A673 (cell line): ENCODE measurements at regions not wholly inside any gene's neighbourhood (a gene's known extent, or its start where the extent isn't known, plus 50 kb on each side); places are given as distances from the start of the nearest gene placed in this dataset.

Experiments used
- BruUV-seq: library from RNA; stranded (reverse); fragments of 400-500 nt; replicated peaks from 2 replicates; lab custom pipeline; 2021; lab: Mats Ljungman, UMichigan
- CTCF ChIA-PET: fragments of 300-600 bp; sonication (Branson Sonifier 250); formaldehyde crosslinking; loops from one replicate; lab custom pipeline; 2022; ENCODE audit warnings: antibody characterized with exemption; lab: Charles Lee
- POLR2A ChIA-PET: fragments of 300-600 bp; sonication (Branson Sonifier 250); formaldehyde crosslinking; loops from one replicate; lab custom pipeline; 2022; ENCODE audit warnings: antibody characterized with exemption; ENCODE audit not compliant: low non-redundant PET; lab: Charles Lee
- DNase-seq: peaks from one replicate; pipeline ENCODE4 v3.0.0-alpha.2; 2015; ENCODE audit warnings: low spot score
- H3K27ac ChIP-seq: fragments of 200-600 bp; sonication (generic); 2 replicates; pipeline ENCODE4 v1.5.1; 2016; ENCODE audit warnings: mixed run types, low read depth, mild to moderate bottlenecking, mixed read lengths, antibody characterized with exemption, low read length; ENCODE audit not compliant: poor library complexity, severe bottlenecking
- H3K27me3 ChIP-seq: fragments of 200-600 bp; sonication (generic); replicated peaks from 2 replicates; pipeline ENCODE4 v1.6.1; 2017; ENCODE audit warnings: mixed run types, low read depth, mild to moderate bottlenecking, mixed read lengths, antibody characterized with exemption, low read length; ENCODE audit not compliant: insufficient read depth, poor library complexity
- H3K36me3 ChIP-seq: fragments of 200-600 bp; sonication (generic); 2 replicates; pipeline ENCODE4 v1.6.1; 2016; ENCODE audit warnings: mixed run types, mild to moderate bottlenecking, mixed read lengths, antibody characterized with exemption, low read length; ENCODE audit not compliant: insufficient read depth, poor library complexity, severe bottlenecking
- H3K4me1 ChIP-seq: fragments of 200-600 bp; sonication (generic); 2 replicates; pipeline ENCODE4 v1.6.1; 2017; ENCODE audit warnings: mixed run types, mild to moderate bottlenecking, mixed read lengths, antibody characterized with exemption, low read length; ENCODE audit not compliant: insufficient read depth, poor library complexity, severe bottlenecking
- H3K4me3 ChIP-seq: fragments of 200-600 bp; sonication (generic); 2 replicates; pipeline ENCODE4 v1.5.1; 2016; ENCODE audit warnings: low read depth, mixed run types, mild to moderate bottlenecking, mixed read lengths, low read length; ENCODE audit not compliant: poor library complexity, severe bottlenecking
- H3K9me3 ChIP-seq: fragments of 200-600 bp; sonication (generic); 2 replicates; pipeline ENCODE4 v1.6.1; 2016; ENCODE audit warnings: mixed run types, low read depth, mild to moderate bottlenecking, mixed read lengths, antibody characterized with exemption, low read length; ENCODE audit not compliant: poor library complexity, severe bottlenecking
- CTCF ChIP-seq: fragments of 300-800, 200-600 bp; sonication (generic); conservative IDR thresholded peaks from 2 replicates; pipeline ENCODE4 v1.5.1; 2017; ENCODE audit warnings: low read depth, mild to moderate bottlenecking, antibody characterized with exemption, low read length, moderate library complexity, mixed read lengths
- EZH2 ChIP-seq: fragments of 200-600 bp; sonication (generic); IDR thresholded peaks from 2 replicates; pipeline ENCODE4 v1.6.1; 2017; ENCODE audit warnings: borderline replicate concordance, low read depth, mild to moderate bottlenecking, mixed read lengths, antibody characterized with exemption, low read length; ENCODE audit not compliant: poor library complexity, severe bottlenecking
- intact Hi-C: fragments of 100-400 bp; cut with micrococcal nuclease; formaldehyde crosslinking; loops from one replicate; pipeline ENCODE4 v1.10.0; 2022; ENCODE audit not compliant: unreplicated experiment

GRCh38 chr1:213720032-213720431 is 267.7 kb upstream of the PROX1 start:
- H3K27me3 ChIP-seq, result no peaks in the 10 kb centered on the region
- H3K4me3 ChIP-seq, result no peak overlapping the region
- CTCF ChIA-PET, result no interaction called here
- H3K4me1 ChIP-seq, result no peaks in the 10 kb centered on the region
- POLR2A ChIA-PET, result no interaction called here
- intact Hi-C loops, result no loop called here
- H3K27ac ChIP-seq, result no peak overlapping the region
- DNase-seq, result no peak
- BruUV-seq, result no TSS peak
- no peak for TF ChIP-seq EZH2
- TF ChIP-seq CTCF, result no peak
- H3K9me3 ChIP-seq, result no peaks in the 10 kb centered on the region
- no peaks in the 10 kb centered on the region for H3K36me3 ChIP-seq

GRCh38 chr1:213723187-213723586 is 264.6 kb upstream of the PROX1 start:
- POLR2A ChIA-PET, result no interaction called here
- no TSS peak for BruUV-seq
- H3K27me3 ChIP-seq, result peaks cover 5% of the 10 kb centered on the region
- H3K9me3 ChIP-seq, result no peaks in the 10 kb centered on the region
- CTCF ChIA-PET, result no interaction called here
- no peak overlapping the region for H3K27ac ChIP-seq
- intact Hi-C loops, result no loop called here
- no peaks in the 10 kb centered on the region for H3K4me1 ChIP-seq
- DNase-seq, result no peak
- TF ChIP-seq CTCF (no peak), EZH2 (no peak)
- no peak overlapping the region for H3K4me3 ChIP-seq
- H3K36me3 ChIP-seq, result no peaks in the 10 kb centered on the region

GRCh38 chr1:213724640-213725536 is 262.9 kb upstream of the PROX1 start:
- POLR2A ChIA-PET, result no interaction called here
- Histone ChIP-seq H3K4me3 (no peak overlapping the region), H3K4me1 (no peaks in the 10 kb centered on the region), H3K27me3 (peaks cover 5% of the 10 kb centered on the region), H3K27ac (no peak overlapping the region), H3K36me3 (no peaks in the 10 kb centered on the region), H3K9me3 (no peaks in the 10 kb centered on the region)
- TF ChIP-seq CTCF, result no peak
- TF ChIP-seq EZH2, result no peak
- DNase-seq, result peak; percentile 12
- intact Hi-C loops, result no loop called here
- CTCF ChIA-PET, result no interaction called here
- no TSS peak for BruUV-seq
